GM23248 (cell line): ENCODE measurements at regions not wholly inside any gene's neighbourhood (a gene's known extent, or its start where the extent isn't known, plus 50 kb on each side); places are given as distances from the start of the nearest gene placed in this dataset.

Experiments used
- EZH2 ChIP-seq: fragments of 200-600 bp; sonication (generic); IDR thresholded peaks from 2 replicates; pipeline ENCODE4 v1.6.1; 2018; ENCODE audit warnings: antibody characterized with exemption, mild to moderate bottlenecking; ENCODE audit not compliant: insufficient read depth, poor library complexity, severe bottlenecking
- EZH2phosphoT487 ChIP-seq: fragments of 200-600 bp; sonication (generic); IDR thresholded peaks from 2 replicates; pipeline ENCODE4 v1.6.1; 2018; ENCODE audit warnings: antibody characterized with exemption, moderate library complexity, mild to moderate bottlenecking, low read depth; ENCODE audit not compliant: insufficient read depth

DNA sequence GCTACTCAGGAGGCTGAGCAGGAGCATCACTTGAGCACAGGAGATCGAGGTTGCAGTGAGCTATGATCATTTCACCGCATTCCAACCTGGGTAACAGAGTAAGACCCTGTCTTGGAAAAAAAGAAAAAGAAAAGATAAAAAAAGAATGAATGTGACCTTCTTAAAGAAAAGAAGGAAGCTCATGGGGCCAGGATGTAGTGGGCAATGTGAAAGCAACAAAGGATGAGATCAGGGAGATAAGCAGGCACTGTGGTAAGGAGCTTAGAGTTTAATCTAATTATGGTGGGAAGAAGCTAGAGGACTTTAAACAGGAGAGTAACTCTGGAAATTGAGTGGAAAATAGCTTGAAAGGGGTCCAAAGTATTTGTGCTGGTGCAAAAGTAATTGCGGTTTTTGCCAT lies 231.6 kb upstream of the UBE2E2 start:
- no peak for TF ChIP-seq EZH2
- no peak for TF ChIP-seq EZH2phosphoT487
